ENCODE measurements at regions not wholly inside any gene's neighbourhood (a gene's known extent, or its start where the extent isn't known, plus 50 kb on each side); places are given as distances from the start of the nearest gene placed in this dataset.

DNA sequence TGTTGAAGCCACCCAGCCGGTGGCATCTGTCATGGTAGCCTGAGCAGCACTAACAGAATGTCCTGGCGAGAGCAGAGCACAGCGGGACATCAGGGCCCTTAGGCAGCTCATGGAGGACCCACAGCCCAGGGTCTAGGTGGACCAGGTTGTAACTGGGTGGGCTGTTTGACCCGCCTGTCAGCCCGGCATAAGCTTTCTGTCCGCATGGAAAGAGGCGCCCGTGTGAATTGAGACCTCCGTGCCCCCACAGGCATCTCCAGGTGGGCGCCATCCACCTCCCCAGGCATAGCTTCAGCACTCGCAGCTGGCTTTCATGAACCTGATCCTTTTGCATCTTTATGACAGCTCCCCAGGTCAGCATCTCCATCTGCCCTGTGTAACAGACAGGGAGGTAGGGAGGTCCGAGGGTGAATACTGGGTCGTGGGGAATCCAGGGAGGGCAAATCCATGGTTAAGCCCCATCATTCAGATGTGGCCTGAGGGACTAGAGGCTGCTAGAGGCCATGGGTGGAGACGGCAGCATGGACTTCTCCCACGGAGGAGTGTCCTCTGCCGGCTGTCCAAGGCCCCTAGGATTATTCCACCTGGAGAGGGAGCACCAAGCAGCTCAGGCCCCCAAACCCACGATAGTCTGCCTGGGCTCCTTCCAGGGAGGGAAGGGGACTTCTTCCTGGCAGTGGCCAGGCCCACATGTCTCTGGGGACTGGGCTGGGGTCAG is 371.6 kb upstream of the MKI67 start:
- H3K4me3 ChIP-seq (ENCODE audit: low read length), result no peak overlapping the region
- DNase-seq (ENCODE audit: low read depth, low spot score), result no peak

DNA sequence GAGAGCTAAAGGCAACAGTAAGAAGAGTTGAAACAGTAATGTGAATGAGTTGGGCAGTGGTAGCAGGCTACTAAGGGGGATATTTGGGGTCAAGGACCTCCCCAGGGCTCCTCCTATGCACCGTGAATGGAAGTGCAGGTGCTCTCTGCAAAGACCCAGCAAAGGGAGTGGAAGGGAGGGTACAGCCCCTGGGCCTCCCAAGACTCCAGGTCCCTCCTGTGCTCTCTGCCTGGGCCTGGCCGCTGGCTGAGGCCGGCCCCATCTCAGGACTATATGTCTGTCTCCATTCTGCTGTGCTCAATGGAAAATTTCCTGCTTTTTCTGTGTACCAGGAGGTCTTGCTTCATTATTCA is 372.1 kb upstream of the MKI67 start:
- no peak for DNase-seq (ENCODE audit: low read depth, low spot score)
- no peak overlapping the region for H3K4me3 ChIP-seq (ENCODE audit: low read length)

DNA sequence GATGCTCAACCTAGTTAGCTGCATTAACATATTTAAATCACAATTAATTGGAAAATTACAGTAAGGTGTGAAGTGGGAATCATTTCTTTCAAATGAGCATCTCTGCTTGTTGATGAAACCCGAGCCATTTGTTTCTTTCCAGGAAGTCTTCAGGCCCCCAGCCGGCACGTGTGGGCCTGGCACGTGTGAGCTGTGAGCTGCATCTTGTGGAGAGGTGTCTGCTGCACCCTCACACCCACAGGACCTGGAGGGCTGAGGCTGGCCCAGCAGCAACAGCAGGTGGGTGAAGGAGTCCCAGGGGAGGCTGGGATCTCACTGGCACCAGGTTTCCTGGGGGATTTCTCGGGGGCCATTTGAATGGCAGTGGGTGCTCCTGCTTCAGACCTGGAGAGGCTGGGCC is 372.5 kb upstream of the MKI67 start:
- no peak overlapping the region for H3K4me3 ChIP-seq (ENCODE audit: low read length)
- DNase-seq (ENCODE audit: low read depth, low spot score), result no peak

DNA sequence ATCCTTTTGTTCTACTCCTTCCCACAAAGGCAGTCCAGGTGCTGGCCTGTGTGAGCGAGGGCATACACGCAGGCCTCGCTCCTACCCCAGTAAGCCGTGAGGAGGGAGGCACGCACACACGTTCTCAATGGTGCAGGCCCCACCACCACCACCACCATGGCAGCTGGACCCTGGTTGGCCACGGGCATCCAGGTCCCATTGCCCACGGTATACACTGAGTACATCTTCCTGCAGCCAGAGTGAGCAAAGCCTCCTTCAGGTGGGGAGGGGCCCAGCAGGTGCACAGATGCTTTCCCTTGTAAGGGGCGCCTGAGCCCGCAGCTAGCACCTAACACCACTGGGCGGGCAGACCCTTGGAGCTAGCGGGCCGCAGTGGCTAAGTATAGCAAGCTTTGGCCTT is 373.3 kb upstream of the MKI67 start:
- H3K4me3 ChIP-seq (ENCODE audit: low read length), result no peak overlapping the region
- DNase-seq (ENCODE audit: low read depth, low spot score), result no peak

DNA sequence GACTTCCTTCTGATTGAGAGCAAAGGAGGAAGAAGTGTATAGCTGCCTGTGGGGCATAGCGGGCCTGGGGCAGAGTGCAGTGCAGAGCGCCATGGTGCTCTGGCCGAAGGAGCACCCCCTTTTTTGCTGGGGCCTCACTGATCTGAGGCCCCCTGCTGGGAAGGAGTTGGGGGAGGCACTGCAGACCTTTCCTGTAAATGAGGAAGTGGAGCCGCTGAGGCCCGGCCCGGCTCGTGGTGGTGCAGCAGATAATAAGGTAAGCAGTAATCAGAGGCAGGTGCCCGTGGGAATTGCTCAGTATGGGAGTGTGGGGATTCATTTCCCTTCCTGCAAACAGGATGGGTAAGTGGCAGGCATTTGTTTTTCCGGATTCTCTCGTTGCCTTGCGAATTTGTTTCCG is 373.7 kb upstream of the MKI67 start:
- H3K4me3 ChIP-seq (ENCODE audit: low read length), result no peak overlapping the region
- DNase-seq (ENCODE audit: low read depth, low spot score), result no peak

DNA sequence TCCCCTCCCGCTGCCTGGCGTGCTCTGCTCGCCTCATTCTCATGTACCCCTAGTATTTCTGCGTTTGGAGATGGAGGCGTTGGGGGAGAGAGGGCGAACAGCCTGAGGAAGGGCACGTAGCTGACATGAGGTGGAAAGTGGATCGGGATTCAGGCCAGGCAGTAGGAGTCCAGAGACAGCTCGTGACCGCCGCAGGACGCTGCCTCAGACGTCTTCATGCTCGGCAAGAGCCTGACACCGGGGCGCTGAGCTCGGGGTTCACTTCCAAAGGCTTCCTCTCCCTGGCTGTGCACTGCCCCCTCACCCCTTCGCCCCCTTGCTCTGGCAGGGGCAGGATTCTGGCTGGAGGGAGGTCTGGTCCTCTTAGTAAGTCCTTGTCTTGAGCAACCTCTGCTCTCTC is 374.4 kb upstream of the MKI67 start:
- no peak for DNase-seq (ENCODE audit: low read depth, low spot score)

DNA sequence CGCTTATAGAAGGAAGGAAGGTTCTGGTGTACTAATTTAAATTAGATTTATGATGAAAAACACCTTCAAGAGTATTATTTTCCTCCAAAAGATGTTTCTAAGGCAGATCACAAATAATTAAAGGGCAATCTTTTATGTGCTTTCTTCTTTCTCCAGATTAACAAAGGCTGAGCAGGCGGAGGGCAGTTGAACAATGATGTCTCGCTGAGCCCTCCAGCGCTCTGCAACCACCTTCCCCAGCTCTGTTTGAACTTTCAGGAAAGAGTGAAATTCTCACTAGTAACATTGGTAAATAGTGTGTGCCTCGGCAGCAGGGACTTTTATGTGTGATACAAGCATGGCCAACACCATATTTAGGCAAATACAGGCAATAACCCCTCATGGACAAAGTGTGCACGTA is 379.1 kb upstream of the MKI67 start:
- no peak for DNase-seq (ENCODE audit: low read depth, low spot score)
- no peak overlapping the region for H3K4me3 ChIP-seq (ENCODE audit: low read length)

More for the DNA sequence above, 374.4 kb upstream of the MKI67 start:
- H3K4me3 ChIP-seq (ENCODE audit: low read length), result no peak overlapping the region

DNA sequence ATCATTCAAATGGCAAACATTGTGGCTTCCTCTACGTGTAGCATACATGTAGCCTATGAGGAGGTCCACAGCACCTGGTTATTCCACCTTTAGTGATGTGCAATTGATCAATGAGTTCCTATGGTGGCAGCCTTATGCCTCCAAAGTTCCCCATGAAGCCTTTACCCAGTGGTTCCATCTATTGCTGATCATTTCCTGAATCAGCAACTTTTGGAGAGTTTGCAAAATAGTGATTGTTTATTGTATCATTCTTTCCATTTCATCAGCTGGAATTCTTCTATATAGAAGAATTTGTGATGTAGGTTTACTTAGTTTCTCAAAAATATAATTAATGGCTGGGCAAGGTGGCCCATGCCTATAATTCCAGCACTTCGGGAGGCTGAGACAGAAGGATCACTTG is 380.2 kb upstream of the MKI67 start:
- DNase-seq (ENCODE audit: low read depth, low spot score), result no peak
- H3K4me3 ChIP-seq (ENCODE audit: low read length), result no peak overlapping the region

DNA sequence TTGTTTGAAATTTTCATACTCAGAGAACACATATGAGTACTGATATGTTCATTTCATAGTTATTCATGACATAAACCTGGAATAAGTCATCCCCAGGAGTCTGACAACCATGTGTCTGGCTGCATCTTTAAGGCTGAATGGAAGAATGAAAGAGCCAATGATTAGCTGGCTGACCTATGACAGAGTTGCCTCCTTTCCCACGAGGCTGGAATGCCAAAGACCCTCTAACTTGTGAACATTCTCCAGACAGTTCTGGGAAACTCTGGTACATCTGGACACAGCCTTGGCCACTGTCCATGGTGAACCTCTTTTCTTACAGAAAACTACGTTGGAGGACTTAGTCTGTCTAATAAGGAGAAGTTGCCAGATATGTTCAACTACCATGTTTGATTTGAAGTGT is 380.8 kb upstream of the MKI67 start:
- DNase-seq (ENCODE audit: low read depth, low spot score), result no peak

DNA sequence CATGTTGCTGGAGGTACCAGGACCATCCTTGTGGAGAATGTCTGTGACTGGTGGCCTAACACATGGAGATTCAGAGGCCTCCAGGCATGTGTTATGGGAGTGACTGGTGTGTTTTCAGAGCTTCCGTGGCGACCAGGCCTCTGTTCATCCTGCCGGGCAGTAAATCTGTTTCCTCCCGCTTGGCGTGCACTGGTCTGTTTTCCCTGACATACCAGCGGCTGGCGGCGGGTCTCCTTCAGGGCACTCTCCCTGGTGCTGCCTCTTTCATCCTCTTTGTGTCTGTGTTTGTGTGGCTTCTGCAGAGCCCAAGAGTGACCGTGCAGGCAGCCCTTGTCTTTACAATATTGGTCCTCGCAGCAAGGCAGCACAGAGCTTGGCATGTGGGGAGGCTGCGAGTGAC is 385.1 kb upstream of the MKI67 start:
- H3K4me3 ChIP-seq (ENCODE audit: low read length), result no peak overlapping the region
- no peak for DNase-seq (ENCODE audit: low read depth, low spot score)

More for the DNA sequence above, 380.8 kb upstream of the MKI67 start:
- no peak overlapping the region for H3K4me3 ChIP-seq (ENCODE audit: low read length)

DNA sequence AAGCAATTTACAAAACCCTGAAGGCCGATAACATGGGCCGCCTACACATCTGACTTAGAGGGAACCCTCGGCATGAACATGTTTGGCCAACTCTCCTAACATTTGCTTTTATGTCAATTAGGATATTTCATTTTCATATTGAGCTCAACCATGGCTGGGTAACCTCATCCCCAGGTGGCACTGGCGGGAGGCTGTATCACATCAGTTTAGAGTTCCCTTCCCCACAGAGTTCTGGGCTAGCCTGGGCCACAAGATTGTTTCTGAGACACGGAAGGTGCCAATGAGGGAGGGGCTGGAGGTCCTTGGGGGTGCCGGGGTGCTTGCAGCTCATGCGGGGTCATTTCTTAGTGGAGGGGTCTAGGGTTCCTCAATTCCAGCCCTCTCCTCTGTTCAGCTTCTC is 386.5 kb upstream of the MKI67 start:
- no peak for DNase-seq (ENCODE audit: low read depth, low spot score)
- H3K4me3 ChIP-seq (ENCODE audit: low read length), result no peak overlapping the region

DNA sequence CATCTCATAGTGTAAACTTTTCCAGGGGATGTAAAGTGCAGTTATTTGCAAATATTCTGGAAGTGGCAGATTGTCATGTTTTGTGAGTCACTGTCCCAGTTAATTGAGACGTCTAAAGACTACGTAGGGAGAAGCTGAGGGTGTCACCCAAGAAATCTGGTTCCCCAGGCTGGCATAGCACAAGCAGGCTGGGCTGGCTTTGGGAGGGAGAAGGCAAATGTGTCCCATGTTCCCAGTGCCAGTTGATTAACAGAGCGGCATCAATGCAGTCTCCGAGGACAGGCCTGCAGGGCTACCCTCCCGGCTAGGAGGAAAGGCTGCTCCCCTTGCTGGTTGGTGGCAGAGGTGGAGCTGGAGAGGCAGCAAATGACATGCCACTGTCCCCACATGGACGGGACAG is 388.3 kb upstream of the MKI67 start:
- DNase-seq (ENCODE audit: low read depth, low spot score), result no peak
- no peak overlapping the region for H3K4me3 ChIP-seq (ENCODE audit: low read length)

DNA sequence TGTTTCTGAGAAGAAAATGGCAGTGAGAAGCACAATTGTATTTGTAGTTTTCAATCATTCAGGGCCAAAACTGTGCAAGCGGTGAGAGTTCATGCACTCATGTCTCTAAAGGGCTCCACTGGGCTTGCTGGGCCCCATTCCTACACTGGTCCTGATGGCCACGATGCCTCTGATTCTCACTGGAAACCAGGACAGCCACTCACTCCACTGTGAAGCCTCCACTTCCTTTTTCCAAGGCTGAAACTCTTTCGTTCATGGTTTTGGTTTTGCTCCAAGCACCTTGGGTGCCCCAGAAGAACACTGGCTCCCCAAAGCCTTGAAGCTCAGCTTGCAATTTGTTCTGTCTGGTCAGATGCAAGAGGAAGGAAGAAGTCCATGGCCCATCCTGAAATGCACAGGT is 390.0 kb upstream of the MKI67 start:
- DNase-seq (ENCODE audit: low read depth, low spot score), result no peak
- H3K4me3 ChIP-seq (ENCODE audit: low read length), result no peak overlapping the region

DNA sequence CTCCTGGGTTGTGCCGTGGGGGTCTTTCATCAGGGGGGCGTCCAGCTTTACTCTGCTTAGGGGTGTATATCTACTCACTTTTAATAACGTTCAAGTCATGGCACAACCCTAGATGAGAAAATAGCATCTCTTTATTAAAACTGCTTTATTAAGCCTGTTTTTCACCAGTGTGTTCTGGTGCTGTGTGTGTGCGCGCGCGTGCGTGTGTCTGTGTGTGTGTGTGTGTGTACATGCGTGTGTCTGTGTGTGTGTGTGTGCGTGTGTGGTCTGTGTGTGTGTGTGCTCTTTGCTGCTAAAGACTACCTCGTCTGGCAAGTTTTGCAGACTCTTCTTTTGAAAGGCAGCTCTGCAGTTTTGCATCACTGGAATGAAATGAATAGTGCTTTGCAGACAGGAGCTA is 390.9 kb upstream of the MKI67 start:
- no peak overlapping the region for H3K4me3 ChIP-seq (ENCODE audit: low read length)
- DNase-seq (ENCODE audit: low read depth, low spot score), result no peak

DNA sequence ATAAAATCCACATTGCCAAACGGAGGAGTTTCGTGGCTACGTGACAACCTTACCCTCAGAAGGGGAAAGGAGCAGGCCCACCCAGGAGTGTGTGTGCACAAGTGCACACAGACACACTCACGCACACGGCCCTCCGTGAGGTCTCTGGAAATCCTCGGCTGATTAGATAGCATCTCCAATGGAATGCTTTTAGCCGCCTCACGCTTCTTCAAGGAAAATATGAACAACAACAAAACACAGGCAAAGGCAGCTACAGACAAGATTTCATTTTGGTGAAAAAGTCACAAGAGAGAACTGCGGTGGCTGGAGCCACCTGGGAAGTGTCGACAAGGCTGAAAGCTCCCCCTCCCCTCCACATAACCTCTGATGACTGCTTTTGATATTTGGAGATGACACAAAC is 391.8 kb upstream of the MKI67 start:
- H3K4me3 ChIP-seq (ENCODE audit: low read length), result no peak overlapping the region
- DNase-seq (ENCODE audit: low read depth, low spot score), result no peak

DNA sequence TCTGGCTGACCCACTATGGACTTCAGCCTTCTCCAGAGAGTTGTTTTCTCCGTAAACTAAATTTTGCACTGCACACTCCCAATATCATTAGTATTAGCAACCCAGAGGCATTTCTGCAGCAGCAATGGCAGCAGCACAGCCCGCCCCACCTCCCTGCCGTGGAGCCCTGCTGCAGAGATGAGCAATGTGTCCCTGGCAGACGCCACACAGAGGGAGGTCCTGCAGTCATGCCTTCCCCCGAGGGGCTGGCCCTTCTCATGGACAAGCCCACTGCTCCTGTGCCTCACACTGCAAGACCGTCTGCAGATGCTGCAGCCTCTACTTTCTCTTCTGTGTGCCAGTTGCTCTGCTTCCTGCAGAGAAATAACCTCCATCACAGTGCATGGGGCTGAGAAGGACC is 393.4 kb upstream of the MKI67 start:
- no peak for DNase-seq (ENCODE audit: low read depth, low spot score)
- no peak overlapping the region for H3K4me3 ChIP-seq (ENCODE audit: low read length)

DNA sequence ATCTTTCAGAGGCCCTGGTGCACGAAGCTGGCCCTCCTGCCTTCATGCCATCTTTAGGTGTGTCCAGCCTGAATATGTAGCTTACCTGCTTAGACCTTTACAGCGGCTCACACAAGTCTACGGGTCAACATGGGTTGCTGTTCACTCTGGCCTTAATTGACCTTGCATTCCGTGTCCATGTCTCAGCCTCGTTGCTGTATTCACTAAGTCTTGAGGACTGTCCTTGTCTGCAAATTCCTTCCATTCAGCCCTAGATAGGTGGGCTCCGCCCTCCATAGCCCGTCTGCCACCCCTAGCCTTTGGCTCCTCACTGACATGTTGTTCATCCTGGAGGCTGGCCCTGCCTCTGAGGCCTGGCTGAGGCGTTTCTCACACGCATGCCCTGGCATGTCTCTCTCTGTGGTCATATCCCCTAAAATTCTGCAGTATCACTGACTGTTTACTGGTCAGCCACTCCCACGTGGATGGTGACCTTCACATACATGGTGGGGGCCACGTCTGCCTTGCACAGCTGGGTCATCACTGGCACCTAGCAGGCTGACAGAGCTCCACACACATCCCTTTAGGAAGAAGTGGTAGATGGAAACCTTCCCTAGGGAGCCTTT is 394.1 kb upstream of the MKI67 start:
- no peak overlapping the region for H3K4me3 ChIP-seq (ENCODE audit: low read length)
- no peak for DNase-seq (ENCODE audit: low read depth, low spot score)

DNA sequence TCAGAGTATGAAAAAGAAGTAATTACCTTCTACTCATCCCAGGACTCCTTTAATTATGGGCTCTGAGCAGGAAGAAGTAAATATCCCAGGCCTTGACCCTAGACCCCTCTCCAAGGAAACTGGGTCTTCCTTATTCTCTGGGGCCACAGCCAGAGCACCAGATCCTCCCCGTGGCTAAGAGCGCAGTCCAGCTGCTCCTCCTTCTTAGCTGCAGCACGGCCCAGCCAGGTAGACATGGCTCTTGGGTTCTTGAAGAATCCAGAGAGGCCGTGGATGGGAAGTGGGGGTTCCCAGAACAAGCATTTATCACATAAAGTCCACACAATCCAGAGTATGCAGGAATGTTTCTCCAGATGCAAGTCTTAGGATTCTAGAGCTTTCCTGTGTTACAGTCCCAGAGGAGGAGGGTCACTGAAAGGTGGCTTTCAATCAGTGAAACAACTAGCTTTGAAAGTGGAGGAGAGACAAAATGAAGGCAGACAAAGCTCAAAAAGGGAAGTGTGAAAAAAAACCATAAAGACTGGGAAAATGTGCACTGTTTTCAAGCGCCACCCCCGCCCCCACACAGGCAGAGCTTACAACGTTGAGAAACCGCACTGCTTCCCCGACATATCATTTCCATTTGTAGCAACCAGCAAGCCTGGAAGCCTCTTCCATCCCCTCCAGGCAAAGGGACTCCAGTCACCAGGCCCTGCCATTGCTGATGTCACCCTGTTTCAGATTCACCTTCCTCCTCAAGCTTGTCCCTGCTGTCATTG is 396.5 kb upstream of the MKI67 start:
- H3K4me3 ChIP-seq (ENCODE audit: low read length), result no peak overlapping the region
- no peak for DNase-seq (ENCODE audit: low read depth, low spot score)

DNA sequence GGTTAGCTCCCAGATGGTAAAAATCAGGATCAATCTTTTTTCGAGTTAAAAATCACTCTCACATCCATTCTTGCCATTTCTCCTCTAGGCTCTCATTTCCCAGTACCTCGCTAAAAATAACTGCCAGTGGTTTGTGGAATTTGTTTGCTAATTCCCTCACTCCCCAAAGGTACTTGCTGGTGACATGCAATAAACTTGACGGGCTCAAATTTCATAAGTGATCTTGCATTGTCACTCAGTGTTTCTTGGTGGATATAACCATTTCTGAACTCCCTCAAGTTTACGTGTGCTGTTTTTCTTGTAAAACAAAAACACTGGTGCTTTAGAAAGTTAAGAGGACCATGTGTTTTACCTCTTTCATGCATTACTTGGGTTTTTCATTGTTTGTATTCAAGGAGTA is 399.2 kb upstream of the MKI67 start:
- no peak overlapping the region for H3K4me3 ChIP-seq (ENCODE audit: low read length)
- no peak for DNase-seq (ENCODE audit: low read depth, low spot score)

DNA sequence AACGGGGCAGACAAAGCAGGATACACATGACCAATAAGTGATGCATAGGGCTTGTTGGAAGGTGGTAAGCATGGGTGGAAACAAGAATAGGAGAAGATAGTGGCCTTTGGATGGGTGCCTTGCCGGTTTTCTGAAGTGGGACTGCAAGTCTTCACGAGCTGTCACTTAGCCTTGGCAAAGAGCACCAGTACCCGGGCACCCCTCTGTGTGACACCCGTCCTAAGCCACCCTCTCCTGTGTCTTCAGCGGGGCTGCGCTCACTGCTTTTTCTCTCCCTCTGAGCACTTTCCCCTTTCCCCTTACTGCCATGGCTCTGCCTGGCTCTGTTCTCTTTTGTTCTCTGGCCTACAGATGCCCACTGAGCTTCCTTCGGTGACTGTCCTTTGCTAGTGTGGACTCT is 399.7 kb upstream of the MKI67 start:
- DNase-seq (ENCODE audit: low read depth, low spot score), result no peak
- no peak overlapping the region for H3K4me3 ChIP-seq (ENCODE audit: low read length)

Data from Jurkat, Clone E6-1 (cell line).